Lung (tissue), 11 donors: ENCODE measurements at regions not wholly inside any gene's neighbourhood (a gene's known extent, or its start where the extent isn't known, plus 50 kb on each side); places are given as distances from the start of the nearest gene placed in this dataset.
"Not testable (repeated sequence)": the region's sequence is repeated elsewhere in the genome, so short reads cannot be mapped to it uniquely, and the experiment has no call there.

Source experiments
- ATAC-seq: fragments of 200-7000 bp; cut with Tn5 transposase; one replicate; pipeline ENCODE4 v1.9.1; 2020; ENCODE audit warnings: moderate number of reproducible peaks; ENCODE audit not compliant: insufficient read depth, low FRiP score
- DNase-seq, 3 donors: peaks; one replicate each; pipeline ENCODE4 v3.0.0-alpha.2; 2013 to 2017
- H3K27ac ChIP-seq, 2 donors: one replicate each; pipeline ENCODE4 v1.5.1; 2013; ENCODE audit warnings: mild to moderate bottlenecking in 2 of 2, moderate library complexity in 2 of 2, control low read depth in 1 of 2, inconsistent platforms in 1 of 2, low read depth in 1 of 2, low read length in 1 of 2
- H3K27me3 ChIP-seq, 3 donors: one replicate each; pipeline ENCODE4 v1.5.1; 2013; ENCODE audit warnings: low read length in 2 of 3; ENCODE audit not compliant: control insufficient read depth in 3 of 3, insufficient read depth in 3 of 3
- H3K36me3 ChIP-seq, 4 donors: one replicate each; pipeline ENCODE4 v1.5.1; 2013; ENCODE audit warnings: low read length in 4 of 4, mild to moderate bottlenecking in 1 of 4, moderate library complexity in 1 of 4; ENCODE audit not compliant: control insufficient read depth in 4 of 4, insufficient read depth in 4 of 4
- H3K4me1 ChIP-seq, 5 donors: one replicate each; pipeline ENCODE4 v1.5.1; 2013; ENCODE audit warnings: low read length in 5 of 5, mild to moderate bottlenecking in 2 of 5, moderate library complexity in 1 of 5; ENCODE audit not compliant: control insufficient read depth in 5 of 5, insufficient read depth in 5 of 5
- H3K4me3 ChIP-seq: one replicate; pipeline ENCODE4 v1.5.1; 2013; ENCODE audit warnings: mild to moderate bottlenecking, control low read depth, moderate library complexity
- H3K9ac ChIP-seq, 2 donors: one replicate each; pipeline ENCODE4 v1.5.1; 2013; ENCODE audit warnings: low read length in 2 of 2, control low read depth in 1 of 2; ENCODE audit not compliant: insufficient read depth in 1 of 2
- H3K9me3 ChIP-seq, 4 donors: one replicate each; pipeline ENCODE4 v1.5.1; 2013; ENCODE audit warnings: low read length in 3 of 4, mild to moderate bottlenecking in 1 of 4, moderate library complexity in 1 of 4; ENCODE audit not compliant: control insufficient read depth in 4 of 4, insufficient read depth in 3 of 4
- CTCF ChIP-seq: IDR thresholded peaks from 2 replicates; pipeline ENCODE4 v1.5.1; 2012; ENCODE audit warnings: mild to moderate bottlenecking; ENCODE audit errors: control extremely low read depth, extremely low read depth
- WGBS, 2 donors: extraction: QIAGEN DNeasy Blood & Tissue Kit; methylation state at CpG; one replicate each; pipeline ENCODE4 v1.1.7; 2013; 5-methylcytosine and 5-hydroxymethylcytosine counted together
- donor health status: control.
- donor health status: control.
- donor health status: Bipolar disorder and iron deficiency.
- donor health status: healthy.
- donor health status: DM: yes; HTN: yes; CAD: no.

GRCh38 chr21:24486973-24487372 lies 1120.3 kb downstream of the MRPL39 start:
- no peak for ATAC-seq
- DNase-seq = no peak
- TF ChIP-seq CTCF = no peak
- H3K27ac ChIP-seq = no peak overlapping the region
- no peak overlapping the region for H3K4me3 ChIP-seq
- no peaks in the 10 kb centered on the region for H3K36me3 ChIP-seq
- H3K9me3 ChIP-seq = no peaks in the 10 kb centered on the region
- no peak overlapping the region for H3K9ac ChIP-seq
- no peaks in the 10 kb centered on the region for H3K27me3 ChIP-seq
- 79 to 80% methylated on average over 1 of the region's 1 CpG for WGBS, 2 donors
- H3K4me1 ChIP-seq = no peaks in the 10 kb centered on the region

- H3K27ac ChIP-seq, DNase-seq, H3K27me3 ChIP-seq, H3K4me1 ChIP-seq, H3K9ac ChIP-seq, H3K4me3 ChIP-seq, H3K36me3 ChIP-seq, ATAC-seq, H3K9me3 ChIP-seq: not testable (repeated sequence)
- 77 to 92% methylated on average over 1 of the region's 1 CpG for WGBS, 2 donors
These were observed 1123.9 kb downstream of the MRPL39 start for GRCh38 chr21:24483361-24483760.

- no peak overlapping the region for H3K9ac ChIP-seq
- TF ChIP-seq CTCF = no peak
- 62 to 77% methylated on average over 6 of the region's 6 CpGs for WGBS, 2 donors
- H3K27me3 ChIP-seq = no peaks in the 10 kb centered on the region
- no peak overlapping the region for H3K4me3 ChIP-seq
- ATAC-seq (no peak), DNase-seq (no peak)
- H3K4me1 ChIP-seq = no peaks in the 10 kb centered on the region
- no peak overlapping the region for H3K27ac ChIP-seq
- no peaks in the 10 kb centered on the region for H3K36me3 ChIP-seq
- H3K9me3 ChIP-seq = no peaks in the 10 kb centered on the region
These were observed 1136.4 kb downstream of the MRPL39 start for GRCh38 chr21:24470852-24471251.

- Histone ChIP-seq H3K36me3 (no peaks in the 10 kb centered on the region), H3K27ac (no peak overlapping the region), H3K4me1 (no peaks in the 10 kb centered on the region), H3K4me3 (no peak overlapping the region), H3K27me3 (no peaks in the 10 kb centered on the region), H3K9ac (no peak overlapping the region), H3K9me3 (peaks cover 0 to 3% (median 0%) of the 10 kb centered on the region in 4 donors)
- DNase-seq (no peak), ATAC-seq (no peak)
- WGBS, 2 donors = 80 to 81% methylated on average over 3 of the region's 3 CpGs
- TF ChIP-seq CTCF = no peak
These were observed 1150.9 kb downstream of the MRPL39 start for GRCh38 chr21:24456358-24456757.
